ENCODE measurements at regions not wholly inside any gene's neighbourhood (a gene's known extent, or its start where the extent isn't known, plus 50 kb on each side); places are given as distances from the start of the nearest gene placed in this dataset.

DNA sequence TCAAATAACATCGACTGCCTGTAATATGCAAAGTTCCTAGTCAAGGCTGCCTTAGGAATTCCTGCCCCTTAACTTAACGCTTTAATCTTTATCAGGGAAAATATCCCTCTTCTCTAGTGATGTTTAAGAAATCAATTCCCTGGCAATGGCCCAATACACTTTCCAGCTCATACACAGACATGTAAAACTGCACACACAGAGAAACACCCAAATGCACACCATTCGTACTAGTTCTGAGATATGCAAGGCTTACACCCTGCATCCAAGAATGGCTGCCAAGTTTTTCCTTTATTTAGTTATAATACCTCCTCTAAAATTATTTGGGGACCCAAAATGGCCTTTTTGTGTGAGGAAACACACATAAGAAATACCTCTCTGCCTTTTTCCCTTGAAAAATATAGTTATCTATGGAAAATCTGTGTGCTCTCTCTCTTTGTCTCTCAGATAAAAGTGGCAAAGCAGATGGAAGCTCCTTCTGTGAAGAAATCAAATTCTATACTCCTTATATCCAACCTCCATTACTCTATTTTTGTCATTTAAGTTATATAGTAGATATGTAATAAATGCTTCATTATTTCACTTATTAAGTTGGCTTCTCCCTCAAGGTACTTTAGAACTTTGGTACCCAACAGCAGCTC, 120.0 kb upstream of the MDM1 start:
- no peak for TF ChIP-seq GABPA (IDR thresholded peaks at IDR 0.05; ENCODE audit: low read depth)
- TF ChIP-seq, protein P1, sequence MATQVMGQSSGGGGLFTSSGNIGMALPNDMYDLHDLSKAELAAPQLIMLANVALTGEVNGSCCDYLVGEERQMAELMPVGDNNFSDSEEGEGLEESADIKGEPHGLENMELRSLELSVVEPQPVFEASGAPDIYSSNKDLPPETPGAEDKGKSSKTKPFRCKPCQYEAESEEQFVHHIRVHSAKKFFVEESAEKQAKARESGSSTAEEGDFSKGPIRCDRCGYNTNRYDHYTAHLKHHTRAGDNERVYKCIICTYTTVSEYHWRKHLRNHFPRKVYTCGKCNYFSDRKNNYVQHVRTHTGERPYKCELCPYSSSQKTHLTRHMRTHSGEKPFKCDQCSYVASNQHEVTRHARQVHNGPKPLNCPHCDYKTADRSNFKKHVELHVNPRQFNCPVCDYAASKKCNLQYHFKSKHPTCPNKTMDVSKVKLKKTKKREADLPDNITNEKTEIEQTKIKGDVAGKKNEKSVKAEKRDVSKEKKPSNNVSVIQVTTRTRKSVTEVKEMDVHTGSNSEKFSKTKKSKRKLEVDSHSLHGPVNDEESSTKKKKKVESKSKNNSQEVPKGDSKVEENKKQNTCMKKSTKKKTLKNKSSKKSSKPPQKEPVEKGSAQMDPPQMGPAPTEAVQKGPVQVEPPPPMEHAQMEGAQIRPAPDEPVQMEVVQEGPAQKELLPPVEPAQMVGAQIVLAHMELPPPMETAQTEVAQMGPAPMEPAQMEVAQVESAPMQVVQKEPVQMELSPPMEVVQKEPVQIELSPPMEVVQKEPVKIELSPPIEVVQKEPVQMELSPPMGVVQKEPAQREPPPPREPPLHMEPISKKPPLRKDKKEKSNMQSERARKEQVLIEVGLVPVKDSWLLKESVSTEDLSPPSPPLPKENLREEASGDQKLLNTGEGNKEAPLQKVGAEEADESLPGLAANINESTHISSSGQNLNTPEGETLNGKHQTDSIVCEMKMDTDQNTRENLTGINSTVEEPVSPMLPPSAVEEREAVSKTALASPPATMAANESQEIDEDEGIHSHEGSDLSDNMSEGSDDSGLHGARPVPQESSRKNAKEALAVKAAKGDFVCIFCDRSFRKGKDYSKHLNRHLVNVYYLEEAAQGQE (IDR thresholded peaks at IDR 0.05; ENCODE audit: insufficient replicate concordance, low read depth) = no peak
- no peak for TF ChIP-seq POLR2AphosphoS5 (IDR thresholded peaks at IDR 0.05; ENCODE audit: low read depth)
